ENCODE measurements at regions not wholly inside any gene's neighbourhood (a gene's known extent, or its start where the extent isn't known, plus 50 kb on each side); places are given as distances from the start of the nearest gene placed in this dataset.

DNA sequence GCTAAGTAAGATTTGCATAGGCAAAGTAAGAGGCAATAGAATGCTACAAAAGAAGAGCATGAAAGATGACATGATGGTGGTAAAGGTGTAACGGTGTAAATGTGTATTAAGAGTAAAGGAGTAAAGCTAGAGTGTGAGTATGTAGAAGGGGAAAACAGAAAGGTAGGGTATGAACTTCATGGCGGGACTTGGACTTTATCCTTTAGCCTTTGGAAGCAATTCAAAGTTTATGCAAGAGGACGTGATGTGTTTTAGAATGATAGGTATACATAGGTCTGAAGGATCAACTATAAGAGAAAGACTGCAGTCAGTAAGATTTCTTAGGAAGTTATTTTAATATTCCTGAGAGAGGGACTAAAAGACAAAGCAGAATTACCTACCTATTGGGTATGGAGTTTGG, 358.0 kb upstream of the FAT3 start:
- intact Hi-C loops (cut with micrococcal nuclease; ENCODE audit: unreplicated experiment) = no loop called here
- H3K4me3 ChIP-seq (ENCODE audit: low read depth in 2 of 2, low read length in 2 of 2) = no peak overlapping the region
- no peak for ATAC-seq
- no peaks in the 10 kb centered on the region for H3K27me3 ChIP-seq (ENCODE audit: control insufficient read depth, insufficient read depth, low read length)
- H3K9me3 ChIP-seq (ENCODE audit: control insufficient read depth, insufficient read depth, low read depth, low read length) = no peaks in the 10 kb centered on the region
- no peaks in the 10 kb centered on the region for H3K4me1 ChIP-seq (ENCODE audit: control insufficient read depth, insufficient read depth, low read length)
- no peaks in the 10 kb centered on the region for H3K36me3 ChIP-seq (ENCODE audit: control insufficient read depth, insufficient read depth, low read length)
- POLR2A ChIA-PET = no interaction called here
- BruUV-seq (replicated peaks) = no TSS peak
- H3K27ac ChIP-seq (ENCODE audit: low read length) = no peak overlapping the region
- TF ChIP-seq SIN3A (IDR thresholded peaks at IDR 0.05; ENCODE audit: borderline replicate concordance, insufficient read depth, low read depth, low read length) (no peak), TCF7L2 (IDR thresholded peaks at IDR 0.05; ENCODE audit: low read depth, low read length) (no peak), POLR2AphosphoS5 (IDR thresholded peaks at IDR 0.05; ENCODE audit: low read depth, low read length) (no peak), CTCF (IDR thresholded peaks at IDR 0.05) (no peak)
- TF ChIP-seq, protein P1, sequence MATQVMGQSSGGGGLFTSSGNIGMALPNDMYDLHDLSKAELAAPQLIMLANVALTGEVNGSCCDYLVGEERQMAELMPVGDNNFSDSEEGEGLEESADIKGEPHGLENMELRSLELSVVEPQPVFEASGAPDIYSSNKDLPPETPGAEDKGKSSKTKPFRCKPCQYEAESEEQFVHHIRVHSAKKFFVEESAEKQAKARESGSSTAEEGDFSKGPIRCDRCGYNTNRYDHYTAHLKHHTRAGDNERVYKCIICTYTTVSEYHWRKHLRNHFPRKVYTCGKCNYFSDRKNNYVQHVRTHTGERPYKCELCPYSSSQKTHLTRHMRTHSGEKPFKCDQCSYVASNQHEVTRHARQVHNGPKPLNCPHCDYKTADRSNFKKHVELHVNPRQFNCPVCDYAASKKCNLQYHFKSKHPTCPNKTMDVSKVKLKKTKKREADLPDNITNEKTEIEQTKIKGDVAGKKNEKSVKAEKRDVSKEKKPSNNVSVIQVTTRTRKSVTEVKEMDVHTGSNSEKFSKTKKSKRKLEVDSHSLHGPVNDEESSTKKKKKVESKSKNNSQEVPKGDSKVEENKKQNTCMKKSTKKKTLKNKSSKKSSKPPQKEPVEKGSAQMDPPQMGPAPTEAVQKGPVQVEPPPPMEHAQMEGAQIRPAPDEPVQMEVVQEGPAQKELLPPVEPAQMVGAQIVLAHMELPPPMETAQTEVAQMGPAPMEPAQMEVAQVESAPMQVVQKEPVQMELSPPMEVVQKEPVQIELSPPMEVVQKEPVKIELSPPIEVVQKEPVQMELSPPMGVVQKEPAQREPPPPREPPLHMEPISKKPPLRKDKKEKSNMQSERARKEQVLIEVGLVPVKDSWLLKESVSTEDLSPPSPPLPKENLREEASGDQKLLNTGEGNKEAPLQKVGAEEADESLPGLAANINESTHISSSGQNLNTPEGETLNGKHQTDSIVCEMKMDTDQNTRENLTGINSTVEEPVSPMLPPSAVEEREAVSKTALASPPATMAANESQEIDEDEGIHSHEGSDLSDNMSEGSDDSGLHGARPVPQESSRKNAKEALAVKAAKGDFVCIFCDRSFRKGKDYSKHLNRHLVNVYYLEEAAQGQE (IDR thresholded peaks at IDR 0.05; ENCODE audit: insufficient read depth in 1 of 2, low read depth in 2 of 2, low read length in 1 of 2) = no peak
- CTCF ChIA-PET = no interaction called here
- no peak for DNase-seq (ENCODE audit: low read depth, low spot score)
- in situ Hi-C loops (cut with HindIII; ENCODE audit: low pct_unique_long_range_greater_than_20kb, low sequenced_read_pairs) = no loop called here

DNA sequence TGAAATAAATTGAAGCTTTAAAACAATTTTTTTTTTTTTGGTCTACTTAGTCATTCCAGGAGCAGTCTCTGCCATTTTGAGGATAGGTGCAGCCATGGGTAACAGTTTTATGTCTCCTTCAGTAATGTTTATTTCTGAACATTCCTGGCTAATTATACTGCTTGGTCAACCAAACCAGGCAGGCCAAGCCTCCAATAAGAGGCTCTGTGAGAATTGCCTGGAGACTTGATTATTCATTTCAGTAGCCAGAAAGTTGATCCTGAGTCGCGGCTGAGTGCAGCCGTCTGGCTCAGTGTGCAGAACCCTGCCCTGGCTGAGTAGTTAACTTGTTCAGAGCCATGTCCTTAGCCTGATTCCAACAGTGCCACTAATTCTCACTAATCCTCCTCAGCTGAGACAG, 364.0 kb upstream of the FAT3 start:
- CTCF ChIA-PET = no interaction called here
- ATAC-seq (no peak), DNase-seq (ENCODE audit: low read depth, low spot score) (no peak)
- Histone ChIP-seq H3K27ac (ENCODE audit: low read length) (no peak overlapping the region), H3K4me3 (ENCODE audit: low read depth in 2 of 2, low read length in 2 of 2) (no peak overlapping the region), H3K36me3 (ENCODE audit: control insufficient read depth, insufficient read depth, low read length) (no peaks in the 10 kb centered on the region), H3K27me3 (ENCODE audit: control insufficient read depth, insufficient read depth, low read length) (no peaks in the 10 kb centered on the region), H3K4me1 (ENCODE audit: control insufficient read depth, insufficient read depth, low read length) (no peaks in the 10 kb centered on the region), H3K9me3 (ENCODE audit: control insufficient read depth, insufficient read depth, low read depth, low read length) (no peaks in the 10 kb centered on the region)
- in situ Hi-C loops (cut with HindIII; ENCODE audit: low pct_unique_long_range_greater_than_20kb, low sequenced_read_pairs) = no loop called here
- POLR2A ChIA-PET = interaction anchor here (0.7 kb wide), 1 partner anchor 111 kb away, joined by 3 read pairs; no protein-coding TSS in a partner anchor
- no peak for TF ChIP-seq TCF7L2 (IDR thresholded peaks at IDR 0.05; ENCODE audit: low read depth, low read length)
- TF ChIP-seq CTCF (IDR thresholded peaks at IDR 0.05) = no peak
- no peak for TF ChIP-seq POLR2AphosphoS5 (IDR thresholded peaks at IDR 0.05; ENCODE audit: low read depth, low read length)
- TF ChIP-seq, protein P1 (IDR thresholded peaks at IDR 0.05; ENCODE audit: insufficient read depth in 1 of 2, low read depth in 2 of 2, low read length in 1 of 2) = no peak
- TF ChIP-seq SIN3A (IDR thresholded peaks at IDR 0.05; ENCODE audit: borderline replicate concordance, insufficient read depth, low read depth, low read length) = no peak
- intact Hi-C loops (cut with micrococcal nuclease; ENCODE audit: unreplicated experiment) = no loop called here
- BruUV-seq (replicated peaks) = no TSS peak
